Tibial artery (tissue), 4 donors: ENCODE measurements at regions not wholly inside any gene's neighbourhood (a gene's known extent, or its start where the extent isn't known, plus 50 kb on each side); places are given as distances from the start of the nearest gene placed in this dataset.

ENCODE experiments used
- DNase-seq, 2 donors: peaks; one replicate each; pipeline ENCODE4 v3.0.0-alpha.2; 2019
- H3K27ac ChIP-seq, 2 donors: fragments of 200-600 bp; sonication (generic) in 1 of 2; 1 replicate in 1 of 2; 2 replicates in 1 of 2; pipeline ENCODE4 v1.5.1; 2018 to 2019; ENCODE audit warnings: mild to moderate bottlenecking in 1 of 2
- H3K27me3 ChIP-seq, 2 donors: fragments of 200-600 bp; sonication (generic) in 1 of 2; one replicate each; pipeline versions ENCODE4 v1.5.1 to v1.6.0; 2016 to 2019
- H3K36me3 ChIP-seq, 3 donors: fragments of 200-600 bp; sonication (generic) in 2 of 3; one replicate each; pipeline ENCODE4 v1.5.1; 2016 to 2019; ENCODE audit warnings: mild to moderate bottlenecking in 2 of 3
- H3K4me1 ChIP-seq, 4 donors: fragments of 200-600 bp; sonication (generic) in 2 of 4; 1 replicate in 3 of 4; 2 replicates in 1 of 4; pipeline ENCODE4 v1.5.1; 2016 to 2019
- H3K4me3 ChIP-seq, 2 donors: fragments of 200-600 bp; sonication (generic) in 1 of 2; 1 replicate in 1 of 2; 2 replicates in 1 of 2; pipeline ENCODE4 v1.5.1; 2018 to 2019; ENCODE audit warnings: mild to moderate bottlenecking in 2 of 2
- H3K9me3 ChIP-seq, 3 donors: fragments of 200-600 bp; sonication (generic) in 1 of 3; one replicate each; pipeline ENCODE4 v1.5.1; 2016 to 2019
- CTCF ChIP-seq, 2 experiments: fragments of 200-600 bp in 1 of 2; fragments of 450-650 bp in 1 of 2; IDR thresholded peaks; one replicate each; pipeline ENCODE4 v1.5.1; 2017 to 2019; ENCODE audit warnings: antibody characterized with exemption in 2 of 2, mild to moderate bottlenecking in 1 of 2, moderate library complexity in 1 of 2
- intact Hi-C: fragments of 100-400 bp; cut with DNase I; formaldehyde crosslinking; loops from one replicate; pipeline ENCODE4 v1.15.0; 2023; ENCODE audit warnings: low total_unique reads

GRCh38 chr2:103169861-103170260 is 408.0 kb downstream of the TMEM182 start:
- intact Hi-C loops = no loop called here
- no peak for TF ChIP-seq CTCF (IDR thresholded peaks at IDR 0.05)
- Histone ChIP-seq H3K9me3 (no peaks in the 10 kb centered on the region), H3K27me3 (no peaks in the 10 kb centered on the region), H3K27ac (no peak overlapping the region), H3K4me1 (no peaks in the 10 kb centered on the region), H3K36me3 (no peaks in the 10 kb centered on the region), H3K4me3 (no peak overlapping the region)
- DNase-seq = no peak

GRCh38 chr2:103172821-103173220 is 411.0 kb downstream of the TMEM182 start:
- H3K36me3 ChIP-seq = no peaks in the 10 kb centered on the region
- no peak overlapping the region for H3K27ac ChIP-seq
- no peak for DNase-seq
- TF ChIP-seq CTCF (IDR thresholded peaks at IDR 0.05) = no peak
- no peaks in the 10 kb centered on the region for H3K9me3 ChIP-seq
- intact Hi-C loops = no loop called here
- H3K4me3 ChIP-seq = no peak overlapping the region
- H3K4me1 ChIP-seq = no peaks in the 10 kb centered on the region
- H3K27me3 ChIP-seq = no peaks in the 10 kb centered on the region

- H3K27me3 ChIP-seq = no peaks in the 10 kb centered on the region
- no peaks in the 10 kb centered on the region for H3K4me1 ChIP-seq
- no peak for DNase-seq
- intact Hi-C loops = no loop called here
- TF ChIP-seq CTCF (IDR thresholded peaks at IDR 0.05) = no peak
- no peak overlapping the region for H3K4me3 ChIP-seq
- no peaks in the 10 kb centered on the region for H3K9me3 ChIP-seq
- no peak overlapping the region for H3K27ac ChIP-seq
- H3K36me3 ChIP-seq = no peaks in the 10 kb centered on the region
Measured at GRCh38 chr2:103174711-103175110, 412.9 kb downstream of the TMEM182 start.

- Histone ChIP-seq H3K27me3 (no peaks in the 10 kb centered on the region), H3K9me3 (no peaks in the 10 kb centered on the region), H3K27ac (no peak overlapping the region), H3K36me3 (no peaks in the 10 kb centered on the region), H3K4me3 (no peak overlapping the region), H3K4me1 (no peaks in the 10 kb centered on the region)
- DNase-seq = no peak
- no peak for TF ChIP-seq CTCF (IDR thresholded peaks at IDR 0.05)
- intact Hi-C loops = no loop called here
Measured at GRCh38 chr2:103176294-103176915, 414.6 kb downstream of the TMEM182 start.

GRCh38 chr2:103179798-103180197 is 418.0 kb downstream of the TMEM182 start:
- no peak for DNase-seq
- no peaks in the 10 kb centered on the region for H3K36me3 ChIP-seq
- H3K27ac ChIP-seq = no peak overlapping the region
- no peak for TF ChIP-seq CTCF (IDR thresholded peaks at IDR 0.05)
- no peaks in the 10 kb centered on the region for H3K27me3 ChIP-seq
- intact Hi-C loops = no loop called here
- H3K9me3 ChIP-seq = no peaks in the 10 kb centered on the region
- H3K4me1 ChIP-seq = no peaks in the 10 kb centered on the region
- H3K4me3 ChIP-seq = no peak overlapping the region

GRCh38 chr2:103183061-103183460 is 421.2 kb downstream of the TMEM182 start:
- no peak for TF ChIP-seq CTCF (IDR thresholded peaks at IDR 0.05)
- DNase-seq = no peak
- Histone ChIP-seq H3K9me3 (no peaks in the 10 kb centered on the region), H3K4me1 (no peaks in the 10 kb centered on the region), H3K36me3 (no peaks in the 10 kb centered on the region), H3K4me3 (no peak overlapping the region), H3K27ac (no peak overlapping the region), H3K27me3 (no peaks in the 10 kb centered on the region)
- intact Hi-C loops = no loop called here
